Activated CD8-positive, alpha-beta T cell treated with anti-CD3 and anti-CD28 coated beads for 36 hours (primary cell): ENCODE measurements at regions not wholly inside any gene's neighbourhood (a gene's known extent, or its start where the extent isn't known, plus 50 kb on each side); places are given as distances from the start of the nearest gene placed in this dataset.

Experiments
- ATAC-seq: fragments of 200-7000 bp; cut with Tn5 transposase; one replicate; pipeline ENCODE4 v1.10.0; 2021; ENCODE audit warnings: mild to moderate bottlenecking, moderate library complexity
- CTCF ChIA-PET: fragments of 350-600 bp; sonication (Branson Sonifier 250); formaldehyde crosslinking; loops from one replicate; lab custom pipeline; 2021; ENCODE audit warnings: antibody characterized with exemption; lab: Charles Lee
- POLR2A ChIA-PET: fragments of 350-600 bp; sonication (Branson Sonifier 250); formaldehyde crosslinking; loops from one replicate; lab custom pipeline; 2021; ENCODE audit warnings: antibody characterized with exemption; lab: Charles Lee
- DNase-seq: peaks from one replicate; pipeline ENCODE4 v3.0.0-alpha.2; 2020
- H3K27ac Mint-ChIP-seq: one replicate; pipeline ENCODE4 v1.8.0; 2021; ENCODE audit warnings: mild to moderate bottlenecking, mixed read lengths
- H3K27me3 Mint-ChIP-seq: one replicate; pipeline ENCODE4 v1.8.0; 2021; ENCODE audit warnings: mixed read lengths
- H3K36me3 Mint-ChIP-seq: one replicate; pipeline ENCODE4 v1.8.0; 2021; ENCODE audit warnings: low read depth, mixed read lengths
- H3K4me1 Mint-ChIP-seq: one replicate; pipeline ENCODE4 v1.8.0; 2021; ENCODE audit warnings: low read depth, mixed read lengths
- H3K4me3 Mint-ChIP-seq: one replicate; pipeline ENCODE4 v1.8.0; 2021; ENCODE audit warnings: mild to moderate bottlenecking, moderate library complexity, mixed read lengths
- H3K9me3 Mint-ChIP-seq: one replicate; pipeline ENCODE4 v1.8.0; 2021; ENCODE audit warnings: mixed read lengths
- CTCF ChIP-seq: fragments of 200-600 bp; IDR thresholded peaks from one replicate; pipeline ENCODE4 v1.8.0; 2022; ENCODE audit warnings: antibody characterized with exemption, mild to moderate bottlenecking
- intact Hi-C: fragments of 100-400 bp; cut with micrococcal nuclease; formaldehyde crosslinking; loops from one replicate; pipeline ENCODE4 v1.10.0; 2022

DNA sequence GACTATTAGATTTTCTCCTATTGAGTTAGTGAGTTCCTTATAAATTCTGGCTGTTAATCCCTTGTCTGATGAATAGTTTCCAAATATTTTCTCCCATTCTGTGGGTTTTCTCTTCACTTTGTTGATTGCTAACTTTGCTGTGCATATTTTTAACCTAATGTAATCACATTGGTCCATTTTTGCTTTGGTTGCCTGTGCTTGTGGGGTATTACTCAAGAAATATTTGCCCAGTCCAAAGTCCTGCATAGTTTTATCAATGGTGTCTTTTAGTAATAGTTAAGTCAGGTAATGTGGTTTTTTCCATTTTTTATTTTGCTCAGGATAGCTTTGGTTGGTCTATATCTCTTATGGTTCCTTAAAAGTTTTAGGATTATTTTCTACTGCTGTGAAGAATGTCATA, 490.3 kb downstream of the ARAP2 start:
- ChIA-PET CTCF (no interaction called here), POLR2A (no interaction called here)
- H3K4me3 Mint-ChIP-seq = no peak overlapping the region
- H3K4me1 Mint-ChIP-seq = no peaks in the 10 kb centered on the region
- no peak overlapping the region for H3K27ac Mint-ChIP-seq
- H3K9me3 Mint-ChIP-seq = no peaks in the 10 kb centered on the region
- DNase-seq (no peak), ATAC-seq (no peak)
- intact Hi-C loops = no loop called here
- H3K27me3 Mint-ChIP-seq = no peaks in the 10 kb centered on the region
- no peak for TF ChIP-seq CTCF
- H3K36me3 Mint-ChIP-seq = no peaks in the 10 kb centered on the region

GRCh38 chr4:35757836-35758235, 486.5 kb downstream of the ARAP2 start:
- Mint-ChIP-seq H3K36me3 (no peaks in the 10 kb centered on the region), H3K27ac (no peak overlapping the region), H3K9me3 (no peaks in the 10 kb centered on the region), H3K4me1 (no peaks in the 10 kb centered on the region), H3K27me3 (peaks cover 2% of the 10 kb centered on the region), H3K4me3 (no peak overlapping the region)
- ATAC-seq (no peak), DNase-seq (no peak)
- ChIA-PET CTCF (no interaction called here), POLR2A (no interaction called here)
- intact Hi-C loops = no loop called here
- TF ChIP-seq CTCF = no peak

DNA sequence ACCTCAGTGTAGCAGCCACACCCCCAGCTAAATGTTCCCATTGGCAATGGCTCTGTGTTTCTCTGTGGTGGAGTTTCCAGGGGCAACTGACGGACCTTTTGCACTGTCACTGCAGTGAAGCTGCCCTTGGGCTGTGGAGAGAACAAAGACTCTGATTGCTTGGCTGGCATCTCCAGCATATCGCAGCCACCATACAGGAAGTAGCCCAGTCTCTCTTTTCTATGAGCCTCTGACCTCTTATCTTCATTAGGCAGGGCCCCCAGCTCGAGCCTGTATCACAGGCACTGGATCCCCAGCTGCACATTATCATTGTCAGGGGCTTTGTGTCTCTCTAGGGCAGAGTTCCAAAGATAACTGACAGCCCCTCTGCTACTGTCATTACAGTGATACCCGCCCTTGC, 483.5 kb downstream of the ARAP2 start:
- Mint-ChIP-seq H3K27me3 (peaks cover 2% of the 10 kb centered on the region), H3K36me3 (no peaks in the 10 kb centered on the region), H3K9me3 (no peaks in the 10 kb centered on the region), H3K4me3 (no peak overlapping the region), H3K27ac (no peak overlapping the region), H3K4me1 (no peaks in the 10 kb centered on the region)
- ChIA-PET CTCF (no interaction called here), POLR2A (no interaction called here)
- DNase-seq (no peak), ATAC-seq (no peak)
- intact Hi-C loops = no loop called here
- no peak for TF ChIP-seq CTCF

GRCh38 chr4:35771571-35771970, 472.7 kb downstream of the ARAP2 start:
- H3K4me1 Mint-ChIP-seq = no peaks in the 10 kb centered on the region
- H3K4me3 Mint-ChIP-seq = no peak overlapping the region
- TF ChIP-seq CTCF = no peak
- no peaks in the 10 kb centered on the region for H3K27me3 Mint-ChIP-seq
- ChIA-PET POLR2A (no interaction called here), CTCF (no interaction called here)
- H3K27ac Mint-ChIP-seq = no peak overlapping the region
- H3K9me3 Mint-ChIP-seq = no peaks in the 10 kb centered on the region
- ATAC-seq = no peak
- no peaks in the 10 kb centered on the region for H3K36me3 Mint-ChIP-seq
- intact Hi-C loops = no loop called here
- no peak for DNase-seq

DNA sequence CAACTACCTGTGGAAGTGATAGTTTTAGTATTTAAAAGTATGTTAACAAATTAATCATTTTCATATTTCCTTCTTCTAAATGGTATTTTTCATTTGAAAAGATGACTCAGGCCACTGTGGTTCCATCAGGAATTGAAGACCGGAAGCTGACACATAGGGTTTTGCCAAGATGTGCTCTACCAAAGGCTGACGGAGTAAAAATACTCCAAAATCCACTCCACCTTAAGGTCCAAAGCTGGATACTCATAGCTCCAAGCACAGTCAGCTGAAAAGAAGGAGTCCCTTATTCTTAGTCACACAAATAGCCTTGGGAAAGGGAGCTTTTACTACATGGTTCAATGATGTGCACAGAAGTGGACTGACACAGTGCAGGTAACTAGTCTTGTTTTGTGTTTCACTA, 472.0 kb downstream of the ARAP2 start:
- intact Hi-C loops = no loop called here
- Mint-ChIP-seq H3K9me3 (no peaks in the 10 kb centered on the region), H3K27me3 (no peaks in the 10 kb centered on the region), H3K4me1 (no peaks in the 10 kb centered on the region), H3K36me3 (no peaks in the 10 kb centered on the region), H3K4me3 (no peak overlapping the region), H3K27ac (no peak overlapping the region)
- no peak for ATAC-seq
- TF ChIP-seq CTCF = no peak
- no peak for DNase-seq
- ChIA-PET CTCF (no interaction called here), POLR2A (no interaction called here)
